HUDEP-2 (cell line): ENCODE measurements at regions not wholly inside any gene's neighbourhood (a gene's known extent, or its start where the extent isn't known, plus 50 kb on each side); places are given as distances from the start of the nearest gene placed in this dataset.
"Not testable (repeated sequence)": the region's sequence is repeated elsewhere in the genome, so short reads cannot be mapped to it uniquely, and the experiment has no call there.

Source experiments
- DNase-seq, 76 experiments: peaks; one replicate each; lab custom pipeline; 2025; ENCODE audit not compliant: unreplicated experiment in 76 of 76; lab: John Stamatoyannopoulos, UW

GRCh38 chr22:49010901-49011300 lies 816.8 kb downstream of the BRD1 start:
- DNase-seq = no peak

DNA sequence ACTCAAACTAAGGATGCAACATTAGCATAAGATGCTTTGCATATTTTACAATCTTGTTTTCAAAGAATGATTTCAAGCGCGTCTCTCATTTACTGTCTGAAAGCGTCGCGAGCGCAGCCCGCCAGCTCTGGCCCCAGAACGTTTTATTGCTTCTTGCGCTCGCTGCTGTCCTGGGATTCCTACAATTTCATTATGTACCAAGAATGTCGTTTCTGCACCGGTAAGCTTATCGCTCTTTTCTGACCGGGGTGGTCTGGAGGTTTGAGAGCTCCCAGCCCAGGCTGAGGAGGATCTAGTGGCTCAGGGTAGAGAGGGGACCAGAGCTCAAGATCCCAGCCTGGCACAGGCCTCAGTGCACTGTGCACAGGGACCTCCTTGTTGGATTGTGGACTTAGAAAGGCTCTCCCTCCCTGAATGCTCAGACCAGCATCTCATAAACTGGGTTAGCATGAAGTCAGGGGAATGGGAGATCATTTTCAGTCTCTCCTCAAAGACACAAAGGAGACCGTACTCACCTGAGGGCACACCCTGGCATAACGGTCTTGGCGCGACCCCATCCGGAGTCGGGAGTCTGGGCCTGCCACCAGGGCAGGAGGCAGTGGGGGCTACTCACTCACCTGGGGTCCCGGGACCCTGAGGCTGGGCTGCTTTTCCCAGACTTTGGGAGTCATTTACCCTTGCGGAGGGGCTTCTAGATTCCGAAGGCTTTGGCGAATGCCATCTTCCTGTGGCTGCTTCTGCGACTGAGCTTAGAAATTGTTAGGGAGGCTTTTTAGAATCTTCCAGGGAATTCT lies 817.4 kb downstream of the BRD1 start:
- DNase-seq = no peak

- no peak for DNase-seq
Measured at GRCh38 chr22:49009359-49010063, 818.2 kb downstream of the BRD1 start.

DNA sequence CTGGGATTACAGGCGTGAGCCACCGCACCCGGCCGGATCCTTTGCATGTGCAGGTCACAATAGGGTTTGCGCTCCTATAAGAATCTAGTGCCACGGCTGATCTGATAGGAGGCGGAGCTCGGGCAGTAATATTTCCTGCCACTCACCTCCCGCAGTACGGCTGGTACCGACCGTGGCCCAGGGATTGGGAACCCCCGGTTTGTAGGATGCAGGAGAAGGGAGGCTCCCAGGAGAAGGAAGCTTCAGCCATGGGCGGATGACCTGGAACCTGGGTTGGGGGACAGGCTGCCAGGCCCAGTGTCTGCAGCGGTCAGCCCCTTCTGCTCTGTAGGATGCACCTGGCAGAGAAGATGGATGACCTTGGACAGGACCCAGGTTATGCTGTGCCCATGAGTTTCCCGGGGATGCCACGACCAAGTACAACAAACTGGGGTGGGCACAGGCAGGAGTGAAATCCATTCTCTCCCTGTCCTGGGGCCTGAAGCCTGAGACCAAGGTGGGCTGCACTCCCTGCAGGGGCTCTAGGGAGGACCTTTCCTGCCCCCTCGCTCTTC lies 818.9 kb downstream of the BRD1 start:
- no peak for DNase-seq

DNA sequence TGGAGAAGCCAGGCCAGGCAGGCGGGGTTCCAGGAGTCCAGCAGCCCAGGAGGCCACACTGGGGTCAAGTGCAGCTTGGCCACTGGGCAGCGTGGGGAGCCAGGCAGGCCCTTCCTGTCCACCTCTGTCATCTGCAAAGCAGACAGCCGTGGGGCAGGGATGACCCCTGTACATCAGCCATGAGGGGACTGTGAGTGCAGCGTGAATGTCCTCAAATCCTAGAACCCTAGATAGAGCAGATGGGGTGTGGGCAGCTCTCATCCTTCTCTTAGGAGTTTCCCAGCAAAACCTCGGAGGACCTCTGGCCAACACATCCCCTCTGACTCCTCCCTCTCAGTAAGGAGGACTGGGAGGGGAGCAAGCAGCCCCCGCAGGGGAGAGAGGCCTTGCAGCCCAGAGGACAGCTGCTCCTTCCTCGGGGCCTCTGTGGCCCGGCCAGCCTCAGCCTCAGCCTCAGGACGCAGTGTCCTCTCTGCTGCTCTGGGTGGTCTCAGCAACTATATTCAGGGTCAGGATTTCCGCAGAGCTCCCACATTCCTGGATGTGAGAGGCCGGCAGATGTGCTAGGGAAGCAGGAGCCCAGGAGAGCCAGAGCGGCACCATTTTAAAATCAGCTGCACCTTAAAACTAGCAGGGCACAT lies 820.5 kb downstream of the BRD1 start:
- DNase-seq = no peak

- DNase-seq = no peak
Measured at GRCh38 chr22:49006207-49007012, 821.3 kb downstream of the BRD1 start.

GRCh38 chr22:49005557-49005956 lies 822.1 kb downstream of the BRD1 start:
- no peak for DNase-seq

DNA sequence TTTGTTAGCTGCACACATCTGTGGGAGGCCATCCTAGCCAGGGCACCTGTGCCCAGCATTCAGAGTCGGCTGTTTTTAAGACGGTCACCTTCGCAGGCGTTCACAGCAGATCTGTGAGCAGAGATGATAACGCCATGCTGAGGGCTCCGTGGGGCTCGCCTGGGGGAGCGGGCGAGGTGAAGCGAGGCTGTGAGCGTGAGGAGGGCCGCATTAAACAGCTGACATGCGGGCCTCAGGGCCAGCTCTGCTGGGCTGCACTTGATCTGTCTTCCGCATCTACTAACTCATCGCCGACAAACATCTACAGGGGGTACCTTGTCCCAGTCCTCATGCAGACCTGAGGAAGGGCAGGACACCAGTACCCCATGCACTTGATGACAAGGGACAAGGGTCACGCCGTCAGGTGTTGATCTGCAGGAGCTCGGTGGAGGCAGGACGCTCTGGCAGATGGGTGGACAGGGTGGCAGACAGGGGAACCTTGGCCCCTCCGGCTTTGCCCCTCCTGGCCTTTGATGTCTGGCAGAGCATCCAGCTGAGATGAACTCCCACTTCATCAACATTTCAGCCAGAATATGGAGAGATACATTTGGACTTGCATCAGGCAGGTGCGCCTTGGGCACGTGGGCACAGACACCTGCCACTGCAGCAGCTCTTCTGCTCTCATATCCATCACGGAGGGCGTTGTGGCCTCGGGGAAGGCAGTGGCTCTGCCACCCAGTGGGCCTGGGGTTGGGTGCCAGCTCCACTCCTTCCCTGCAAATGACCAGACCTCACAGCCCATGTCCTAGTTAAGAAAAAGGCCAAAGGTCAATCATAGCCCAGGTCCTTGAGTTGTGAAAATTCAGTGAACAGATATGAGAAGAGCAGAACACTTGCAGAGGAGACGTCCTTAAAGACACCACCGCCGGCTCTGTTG lies 822.9 kb downstream of the BRD1 start:
- no peak for DNase-seq

DNA sequence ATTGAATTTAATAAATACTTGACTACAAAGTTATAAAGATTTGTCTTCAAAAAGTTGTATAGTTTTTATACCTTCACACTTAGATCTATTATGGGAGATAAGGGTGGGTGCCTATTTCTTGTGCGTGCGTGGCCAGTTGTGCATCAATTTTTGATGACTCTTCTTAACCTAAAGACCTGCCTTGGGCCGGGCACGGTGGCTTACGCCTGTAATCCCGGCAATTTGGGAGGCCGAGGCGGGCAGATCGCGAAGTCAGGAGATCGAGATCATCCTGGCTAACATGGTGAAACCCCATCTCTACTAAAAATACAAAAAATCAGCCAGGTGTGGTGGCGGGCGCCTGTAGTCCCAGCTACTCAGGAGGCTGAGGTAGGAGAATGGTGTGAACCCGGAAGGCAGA lies 830.1 kb downstream of the BRD1 start:
- not testable (repeated sequence) for DNase-seq

- DNase-seq = no peak
Measured at GRCh38 chr22:48993655-48994054, 834.0 kb downstream of the BRD1 start.

GRCh38 chr22:48984639-48985038 lies 843.0 kb downstream of the BRD1 start:
- no peak for DNase-seq

DNA sequence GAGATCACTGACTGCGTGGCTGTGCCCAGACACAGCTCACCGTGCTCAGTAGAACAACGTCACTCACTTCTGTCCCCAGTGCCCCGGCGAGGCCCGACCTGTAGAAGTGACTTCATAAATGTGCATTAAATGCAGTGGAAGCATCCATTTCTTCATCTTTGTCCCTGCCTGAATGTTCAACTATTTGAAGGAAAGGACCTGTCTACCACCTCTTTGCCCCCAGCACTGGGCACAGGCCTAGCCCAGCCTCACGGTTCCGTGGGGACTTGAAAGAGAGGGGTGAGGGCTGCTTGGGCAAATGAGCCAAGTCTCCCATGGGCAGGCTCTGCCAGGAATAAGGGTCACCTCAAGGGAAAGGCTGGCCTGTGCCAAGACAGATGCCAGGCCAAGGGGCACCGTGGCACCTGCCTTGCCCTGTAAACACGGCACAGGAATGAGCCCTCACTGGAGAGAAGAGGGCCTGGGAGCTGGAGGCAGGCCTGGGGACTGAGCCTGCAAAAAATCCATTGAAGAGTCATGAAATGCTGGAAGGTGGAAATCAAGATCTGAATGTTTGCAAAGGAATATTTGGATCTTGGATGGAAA lies 845.3 kb downstream of the BRD1 start:
- DNase-seq = no peak

GRCh38 chr22:48981371-48982061 lies 846.2 kb downstream of the BRD1 start:
- no peak for DNase-seq

- DNase-seq = no peak
Measured at GRCh38 chr22:48980918-48981317, 846.8 kb downstream of the BRD1 start.

- DNase-seq = no peak
Measured at GRCh38 chr22:48980409-48980808, 847.3 kb downstream of the BRD1 start.

DNA sequence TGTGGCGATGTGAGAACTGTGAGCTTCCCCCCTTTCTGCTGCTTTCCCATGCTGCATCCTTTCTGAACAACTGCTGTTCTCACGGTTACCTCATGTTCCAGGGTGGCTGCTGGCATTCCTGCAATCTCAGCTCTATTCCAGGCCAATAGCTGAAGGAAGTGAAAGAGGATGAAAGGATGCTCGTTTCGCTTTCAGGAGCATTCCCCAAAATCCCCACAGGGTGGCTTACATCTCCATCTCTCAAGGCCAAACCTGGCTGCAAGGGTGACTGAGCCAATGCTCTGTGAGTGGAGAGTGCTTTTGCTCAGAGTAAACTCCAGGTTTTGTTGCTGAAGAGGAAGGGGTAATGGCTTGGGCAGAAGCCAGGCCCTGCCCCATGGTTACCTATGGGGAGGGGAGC lies 848.2 kb downstream of the BRD1 start:
- no peak for DNase-seq

DNA sequence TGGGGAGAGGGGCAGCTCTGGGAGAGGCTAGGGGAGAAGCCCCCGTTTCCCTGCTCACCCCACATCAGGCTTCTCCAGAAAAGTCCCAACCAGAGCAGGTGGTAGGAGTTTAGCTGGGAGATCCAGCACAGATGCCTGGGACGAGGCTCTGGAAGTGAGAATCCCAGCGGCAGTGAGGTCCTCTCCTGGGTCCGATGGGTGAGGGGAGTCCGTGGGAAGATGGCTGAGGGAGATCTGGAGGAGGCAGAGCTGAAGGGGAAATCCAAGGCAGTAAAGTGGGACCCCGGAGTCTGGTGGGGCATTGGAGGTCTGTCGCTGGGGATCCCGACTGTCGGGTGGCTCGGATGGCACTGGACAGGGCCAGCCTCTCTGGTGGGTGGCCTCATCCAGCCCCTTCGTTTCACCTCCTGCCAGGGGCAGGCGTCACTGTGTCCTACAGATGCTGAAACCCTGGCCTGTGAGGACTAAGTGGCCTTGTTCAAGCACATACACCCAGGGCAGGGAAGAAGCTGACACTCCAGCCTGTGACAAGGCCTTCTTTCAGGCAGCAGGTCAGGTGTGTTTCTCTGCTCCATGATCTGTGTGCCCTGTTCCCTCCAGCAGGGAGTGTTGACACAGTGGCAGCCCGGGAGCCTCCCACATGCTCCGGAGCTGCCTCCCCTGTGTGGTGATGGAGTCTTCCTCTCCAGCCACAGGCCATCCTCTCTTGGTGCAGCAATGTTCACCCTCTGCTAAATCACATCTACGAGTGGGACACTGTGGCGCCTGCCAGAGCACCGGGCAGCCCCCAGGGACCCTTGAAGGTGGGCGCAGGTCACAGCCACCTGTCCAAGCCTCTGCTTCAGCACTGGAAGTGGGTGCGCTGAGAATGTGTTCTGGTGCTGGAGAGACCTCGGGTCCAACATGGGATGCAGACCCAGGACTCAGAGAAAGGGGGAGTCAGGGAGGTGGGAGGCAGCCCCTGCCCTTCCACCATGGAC lies 850.8 kb downstream of the BRD1 start:
- DNase-seq = no peak

DNA sequence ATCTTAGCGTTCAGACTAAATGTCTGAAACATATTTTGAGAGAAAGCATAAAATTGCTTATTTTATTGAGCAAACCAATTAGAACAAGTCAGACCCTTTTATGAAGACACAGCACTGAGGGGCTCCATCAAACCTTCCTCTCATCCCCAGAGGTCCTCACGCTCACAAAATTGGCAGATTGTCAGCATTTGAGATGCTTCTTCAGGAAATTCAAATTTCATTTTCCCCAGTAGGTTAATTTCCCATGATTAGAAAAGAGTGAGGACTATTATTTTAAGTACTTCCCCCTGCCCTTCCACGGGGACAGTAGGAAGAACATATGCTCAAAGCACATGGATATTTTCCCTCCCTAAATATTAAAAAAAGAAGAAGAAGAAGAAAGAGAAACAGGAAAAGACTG lies 851.8 kb downstream of the BRD1 start:
- DNase-seq = no peak
